Loucy (cell line): ENCODE measurements at regions not wholly inside any gene's neighbourhood (a gene's known extent, or its start where the extent isn't known, plus 50 kb on each side); places are given as distances from the start of the nearest gene placed in this dataset.
A peak's percentile ranks its signal among the peaks of the same experiment; 100 is the strongest.

Source experiments
- H2AFZ ChIP-seq: fragments of 200-600 bp; sonication (generic); 2 replicates; pipeline ENCODE4 v1.6.0; 2016; ENCODE audit warnings: antibody characterized with exemption, mild to moderate bottlenecking, low read length, moderate library complexity
- H3F3A ChIP-seq: fragments of 200-600 bp; 2 replicates; pipeline ENCODE4 v1.6.0; 2016; ENCODE audit warnings: antibody characterized with exemption, low read depth, mild to moderate bottlenecking
- H3K27me3 ChIP-seq: fragments of 200-600 bp; sonication (generic); 2 replicates; pipeline ENCODE4 v1.6.1; 2014; ENCODE audit warnings: low read length, mild to moderate bottlenecking; ENCODE audit not compliant: insufficient read depth, poor library complexity, severe bottlenecking
- H3K36me3 ChIP-seq: fragments of 200-600 bp; sonication (generic); 2 replicates; pipeline ENCODE4 v1.6.1; 2016; ENCODE audit warnings: low read length; ENCODE audit not compliant: insufficient read depth
- H3K4me1 ChIP-seq: fragments of 200-600 bp; sonication (generic); 2 replicates; pipeline ENCODE4 v1.5.1; 2014; ENCODE audit warnings: low read length, mild to moderate bottlenecking; ENCODE audit not compliant: insufficient read depth, poor library complexity, severe bottlenecking
- H3K4me2 ChIP-seq: fragments of 200-600 bp; sonication (generic); 2 replicates; pipeline ENCODE4 v1.6.0; 2014; ENCODE audit warnings: antibody characterized with exemption, low read length, low read depth, mild to moderate bottlenecking; ENCODE audit not compliant: poor library complexity, severe bottlenecking
- H3K4me3 ChIP-seq: fragments of 200-600 bp; sonication (generic); 2 replicates; pipeline ENCODE4 v1.5.1; 2014; ENCODE audit warnings: low read length, mild to moderate bottlenecking, mixed read lengths; ENCODE audit not compliant: poor library complexity, severe bottlenecking
- H3K79me2 ChIP-seq: fragments of 200-600 bp; sonication (generic); 2 replicates; pipeline ENCODE4 v1.6.1; 2014; ENCODE audit warnings: low read length; ENCODE audit not compliant: insufficient read depth
- H3K9ac ChIP-seq: fragments of 200-600 bp; sonication (generic); 2 replicates; pipeline ENCODE4 v1.6.0; 2014; ENCODE audit warnings: mild to moderate bottlenecking, low read depth, low read length, moderate library complexity; ENCODE audit not compliant: poor library complexity, severe bottlenecking
- H3K9me2 ChIP-seq: fragments of 200-600 bp; sonication (generic); replicated peaks from 2 replicates; pipeline ENCODE4 v1.6.1; 2016; ENCODE audit warnings: low read depth, low read length, mixed read lengths
- H3K9me3 ChIP-seq: fragments of 200-600 bp; sonication (generic); 2 replicates; pipeline ENCODE4 v1.6.1; 2014; ENCODE audit warnings: mild to moderate bottlenecking, antibody characterized with exemption, low read length, low read depth; ENCODE audit not compliant: insufficient read depth
- H4K20me1 ChIP-seq: fragments of 200-600 bp; sonication (generic); 2 replicates; pipeline ENCODE4 v1.6.0; 2014; ENCODE audit warnings: antibody characterized with exemption, low read length, mild to moderate bottlenecking; ENCODE audit not compliant: insufficient read depth, poor library complexity, severe bottlenecking
- EZH2phosphoT487 ChIP-seq: fragments of 200-600 bp; IDR thresholded peaks from 2 replicates; pipeline ENCODE4 v1.6.1; 2018; ENCODE audit warnings: antibody characterized with exemption, mild to moderate bottlenecking, moderate library complexity, borderline replicate concordance
- TF ChIP-seq, protein P1 (sequence below): fragments of 200-600 bp; sonication (generic); conservative IDR thresholded peaks from 2 replicates; pipeline ENCODE4 v1.5.1; 2014; ENCODE audit warnings: mild to moderate bottlenecking, antibody characterized with exemption, low read length

DNA sequence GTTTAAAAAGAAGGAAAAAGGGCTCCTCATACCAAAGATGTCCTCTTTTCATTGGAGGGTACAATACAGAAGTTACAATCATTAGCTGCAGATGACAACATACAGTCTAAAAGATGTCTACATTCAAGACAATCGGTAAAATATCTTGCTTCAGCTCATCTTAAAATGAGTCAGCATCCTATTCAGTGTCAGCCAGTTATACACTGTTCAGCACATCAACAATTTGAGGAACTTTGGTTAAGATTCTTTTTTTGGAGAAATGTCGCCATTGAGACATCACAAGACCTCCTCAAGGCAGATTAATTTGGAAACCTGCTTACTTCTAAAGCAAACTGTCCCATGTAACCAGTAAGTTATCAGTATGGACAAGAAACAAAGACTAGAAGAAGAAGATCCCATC, 100.7 kb upstream of the SLC38A4 start:
- H3K4me2 ChIP-seq = no peak overlapping the region
- no peaks in the 10 kb centered on the region for H3K27me3 ChIP-seq
- no peaks in the 10 kb centered on the region for H3K9me3 ChIP-seq
- H3F3A ChIP-seq = no peaks in the 10 kb centered on the region
- no peak overlapping the region for H3K4me3 ChIP-seq
- H3K9ac ChIP-seq = no peak overlapping the region
- H4K20me1 ChIP-seq = no peaks in the 10 kb centered on the region
- H3K79me2 ChIP-seq = no peaks in the 10 kb centered on the region
- TF ChIP-seq EZH2phosphoT487 = no peak
- TF ChIP-seq, protein P1, sequence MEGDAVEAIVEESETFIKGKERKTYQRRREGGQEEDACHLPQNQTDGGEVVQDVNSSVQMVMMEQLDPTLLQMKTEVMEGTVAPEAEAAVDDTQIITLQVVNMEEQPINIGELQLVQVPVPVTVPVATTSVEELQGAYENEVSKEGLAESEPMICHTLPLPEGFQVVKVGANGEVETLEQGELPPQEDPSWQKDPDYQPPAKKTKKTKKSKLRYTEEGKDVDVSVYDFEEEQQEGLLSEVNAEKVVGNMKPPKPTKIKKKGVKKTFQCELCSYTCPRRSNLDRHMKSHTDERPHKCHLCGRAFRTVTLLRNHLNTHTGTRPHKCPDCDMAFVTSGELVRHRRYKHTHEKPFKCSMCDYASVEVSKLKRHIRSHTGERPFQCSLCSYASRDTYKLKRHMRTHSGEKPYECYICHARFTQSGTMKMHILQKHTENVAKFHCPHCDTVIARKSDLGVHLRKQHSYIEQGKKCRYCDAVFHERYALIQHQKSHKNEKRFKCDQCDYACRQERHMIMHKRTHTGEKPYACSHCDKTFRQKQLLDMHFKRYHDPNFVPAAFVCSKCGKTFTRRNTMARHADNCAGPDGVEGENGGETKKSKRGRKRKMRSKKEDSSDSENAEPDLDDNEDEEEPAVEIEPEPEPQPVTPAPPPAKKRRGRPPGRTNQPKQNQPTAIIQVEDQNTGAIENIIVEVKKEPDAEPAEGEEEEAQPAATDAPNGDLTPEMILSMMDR = no peak
- H2AFZ ChIP-seq = no peak overlapping the region
- no peaks in the 10 kb centered on the region for H3K36me3 ChIP-seq
- H3K4me1 ChIP-seq = no peaks in the 10 kb centered on the region
- no peaks in the 10 kb centered on the region for H3K9me2 ChIP-seq

DNA sequence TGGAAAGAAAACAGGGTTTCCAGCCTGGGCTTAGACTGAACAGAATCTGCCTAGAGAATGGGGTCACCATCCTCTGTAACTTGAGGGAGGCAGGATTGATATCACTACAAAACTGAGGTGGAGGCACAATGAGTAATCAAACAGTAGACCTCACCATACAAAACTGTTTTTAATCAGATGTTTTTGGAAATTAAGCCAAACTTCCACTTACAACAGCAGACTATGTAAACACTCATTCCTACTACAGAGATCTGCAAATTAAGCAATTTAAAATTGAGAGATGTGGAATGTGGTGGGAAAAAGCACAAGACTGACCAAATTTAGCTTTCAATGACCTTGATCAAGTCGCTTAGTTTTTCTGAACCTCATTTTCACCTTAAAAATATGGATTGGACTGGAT, 104.3 kb upstream of the SLC38A4 start:
- H3K4me2 ChIP-seq = no peak overlapping the region

DNA sequence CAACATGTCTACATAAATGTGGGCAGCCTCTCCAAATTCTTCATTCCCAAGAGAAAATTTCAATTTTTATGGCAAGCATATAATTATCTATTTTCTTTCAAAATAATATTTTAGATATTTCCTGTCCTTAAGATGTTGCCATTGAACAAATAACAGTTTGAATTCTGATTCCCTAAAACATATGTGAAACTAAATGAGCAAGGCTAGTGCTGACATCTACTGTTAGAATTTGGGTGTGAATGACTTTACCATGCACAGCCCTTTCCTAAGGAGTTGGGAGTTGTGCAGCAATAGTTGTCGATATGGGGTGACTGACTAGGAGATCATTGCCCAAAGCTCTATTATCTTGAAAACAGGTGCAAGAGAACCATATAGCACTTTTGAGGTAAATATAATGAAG, 108.2 kb upstream of the SLC38A4 start:
- no peak overlapping the region for H2AFZ ChIP-seq
- H3K9me2 ChIP-seq = no peaks in the 10 kb centered on the region
- no peak overlapping the region for H3K4me3 ChIP-seq
- H3K9ac ChIP-seq = no peak overlapping the region
- no peaks in the 10 kb centered on the region for H3K36me3 ChIP-seq
- H3F3A ChIP-seq = no peaks in the 10 kb centered on the region
- H3K79me2 ChIP-seq = no peaks in the 10 kb centered on the region
- no peak overlapping the region for H3K4me2 ChIP-seq
- no peak for TF ChIP-seq EZH2phosphoT487
- TF ChIP-seq, protein P1 = peak; percentile 64
- no peaks in the 10 kb centered on the region for H3K27me3 ChIP-seq
- no peaks in the 10 kb centered on the region for H3K9me3 ChIP-seq
- H4K20me1 ChIP-seq = no peaks in the 10 kb centered on the region
- no peaks in the 10 kb centered on the region for H3K4me1 ChIP-seq

More for the DNA sequence above, 104.3 kb upstream of the SLC38A4 start:
- no peaks in the 10 kb centered on the region for H4K20me1 ChIP-seq
- H3K9me2 ChIP-seq = no peaks in the 10 kb centered on the region
- no peaks in the 10 kb centered on the region for H3K4me1 ChIP-seq
- H2AFZ ChIP-seq = no peak overlapping the region
- no peaks in the 10 kb centered on the region for H3F3A ChIP-seq
- TF ChIP-seq, protein P1 = no peak
- no peak for TF ChIP-seq EZH2phosphoT487
- H3K27me3 ChIP-seq = no peaks in the 10 kb centered on the region
- no peak overlapping the region for H3K9ac ChIP-seq
- H3K36me3 ChIP-seq = no peaks in the 10 kb centered on the region
- H3K9me3 ChIP-seq = no peaks in the 10 kb centered on the region
- no peak overlapping the region for H3K4me3 ChIP-seq
- no peaks in the 10 kb centered on the region for H3K79me2 ChIP-seq
